ENCODE measurements at regions not wholly inside any gene's neighbourhood (a gene's known extent, or its start where the extent isn't known, plus 50 kb on each side); places are given as distances from the start of the nearest gene placed in this dataset.

DNA sequence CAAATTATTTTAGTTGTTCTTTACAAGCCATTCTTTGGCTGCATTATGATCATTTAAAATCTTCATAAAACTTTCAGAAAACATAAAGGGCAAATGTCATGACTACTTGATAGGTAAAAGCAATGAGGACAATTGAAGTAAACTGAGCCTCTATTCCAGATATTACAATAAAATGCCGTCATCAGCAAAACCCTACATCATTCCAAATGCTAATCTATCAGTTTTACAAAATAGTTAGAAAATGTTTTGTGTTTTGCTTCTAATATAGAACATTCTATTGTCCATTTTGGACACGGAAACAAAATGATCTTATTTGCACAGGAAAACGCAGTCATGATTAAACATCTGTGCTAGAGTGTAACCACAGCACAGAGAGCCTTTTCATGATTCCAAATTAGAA is 1330.6 kb upstream of the ADGRL3 start:
- Histone ChIP-seq H3K36me3 (replicated peaks; ENCODE audit: insufficient read depth, low read depth) (no peaks in the 10 kb centered on the region), H3K27me3 (no peaks in the 10 kb centered on the region), H3K9me2 (replicated peaks; ENCODE audit: insufficient read depth) (no peaks in the 10 kb centered on the region), H3K4me3 (no peak overlapping the region), H3K4me2 (no peak overlapping the region), H3K9me3 (ENCODE audit: low read depth) (no peaks in the 10 kb centered on the region), H4K20me1 (ENCODE audit: insufficient read depth, poor library complexity, severe bottlenecking) (no peaks in the 10 kb centered on the region), H3K79me2 (no peaks in the 10 kb centered on the region), H3K27ac (no peak overlapping the region), H2AFZ (no peak overlapping the region), H3K4me1 (ENCODE audit: insufficient read depth) (no peaks in the 10 kb centered on the region)
- 92% methylated on average over 3 of the region's 3 CpGs for WGBS (ENCODE audit: low lambda C conversion rate, missing lambda C conversion rate)
- DNase-seq (ENCODE audit: low spot score), result no peak
- TF ChIP-seq CTCF (IDR thresholded peaks at IDR 0.05; ENCODE audit: poor library complexity), result no peak
- TF ChIP-seq EZH2 (IDR thresholded peaks at IDR 0.05; ENCODE audit: borderline replicate concordance), result no peak
- no peak for TF ChIP-seq EZH2phosphoT487 (IDR thresholded peaks at IDR 0.05; ENCODE audit: low read depth, severe bottlenecking, unreplicated experiment)

DNA sequence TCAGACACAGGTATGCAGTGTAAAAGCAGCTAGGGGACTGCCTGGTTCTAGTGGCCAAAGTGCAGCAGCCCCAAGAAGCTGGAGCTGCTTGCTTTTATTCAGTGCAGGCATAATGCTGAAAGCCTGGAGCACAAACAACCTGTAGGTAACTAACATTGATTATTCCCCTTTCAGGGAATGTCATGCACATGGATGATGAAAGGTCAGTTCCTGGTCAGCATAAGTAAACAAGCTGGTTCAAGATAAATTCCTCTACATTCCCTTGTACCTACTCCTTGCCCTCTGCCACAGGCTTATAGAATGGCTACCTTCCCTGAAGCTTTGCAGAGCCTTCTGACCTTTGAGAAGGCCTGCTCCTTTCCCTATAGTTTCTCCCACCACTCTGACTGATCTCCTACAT is 1318.5 kb upstream of the ADGRL3 start:
- Histone ChIP-seq H3K9me3 (ENCODE audit: low read depth) (no peaks in the 10 kb centered on the region), H3K79me2 (no peaks in the 10 kb centered on the region), H2AFZ (no peak overlapping the region), H3K4me1 (ENCODE audit: insufficient read depth) (no peaks in the 10 kb centered on the region), H3K27me3 (no peaks in the 10 kb centered on the region), H3K4me2 (no peak overlapping the region), H4K20me1 (ENCODE audit: insufficient read depth, poor library complexity, severe bottlenecking) (no peaks in the 10 kb centered on the region), H3K4me3 (no peak overlapping the region), H3K36me3 (replicated peaks; ENCODE audit: insufficient read depth, low read depth) (no peaks in the 10 kb centered on the region), H3K27ac (no peak overlapping the region), H3K9me2 (replicated peaks; ENCODE audit: insufficient read depth) (no peaks in the 10 kb centered on the region)
- no peak for DNase-seq (ENCODE audit: low spot score)
- no peak for TF ChIP-seq EZH2phosphoT487 (IDR thresholded peaks at IDR 0.05; ENCODE audit: low read depth, severe bottlenecking, unreplicated experiment)
- TF ChIP-seq CTCF (IDR thresholded peaks at IDR 0.05; ENCODE audit: poor library complexity), result no peak
- TF ChIP-seq EZH2 (IDR thresholded peaks at IDR 0.05; ENCODE audit: borderline replicate concordance), result no peak

DNA sequence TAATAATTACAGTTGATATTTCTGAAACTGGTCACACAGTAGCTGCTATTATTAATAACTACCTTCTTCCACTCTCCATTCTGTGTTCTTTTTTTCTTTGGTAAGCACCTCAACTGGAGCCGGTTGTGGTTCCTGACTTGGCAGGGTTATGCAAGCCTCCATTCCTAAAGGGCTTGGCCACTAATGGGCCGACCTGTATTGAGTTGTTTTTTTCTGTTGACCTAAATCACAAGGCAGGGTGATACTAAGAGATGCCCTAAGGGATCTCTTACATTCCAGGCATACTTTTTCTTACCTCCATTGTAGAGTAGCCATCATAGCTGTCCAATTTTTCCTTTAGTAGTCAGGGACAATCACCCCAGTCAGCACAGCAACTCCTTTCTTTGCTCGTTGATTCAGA is 1295.8 kb upstream of the ADGRL3 start:
- Histone ChIP-seq H3K4me3 (no peak overlapping the region), H4K20me1 (ENCODE audit: insufficient read depth, poor library complexity, severe bottlenecking) (no peaks in the 10 kb centered on the region), H3K36me3 (replicated peaks; ENCODE audit: insufficient read depth, low read depth) (no peaks in the 10 kb centered on the region), H2AFZ (no peak overlapping the region), H3K4me2 (no peak overlapping the region), H3K27ac (no peak overlapping the region), H3K27me3 (no peaks in the 10 kb centered on the region), H3K9me3 (ENCODE audit: low read depth) (no peaks in the 10 kb centered on the region), H3K9me2 (replicated peaks; ENCODE audit: insufficient read depth) (no peaks in the 10 kb centered on the region), H3K79me2 (no peaks in the 10 kb centered on the region), H3K4me1 (ENCODE audit: insufficient read depth) (no peaks in the 10 kb centered on the region)
- TF ChIP-seq CTCF (IDR thresholded peaks at IDR 0.05; ENCODE audit: poor library complexity) (no peak), EZH2phosphoT487 (IDR thresholded peaks at IDR 0.05; ENCODE audit: low read depth, severe bottlenecking, unreplicated experiment) (no peak), EZH2 (IDR thresholded peaks at IDR 0.05; ENCODE audit: borderline replicate concordance) (no peak)
- 71% methylated on average over 3 of the region's 3 CpGs for WGBS (ENCODE audit: low lambda C conversion rate, missing lambda C conversion rate)
- DNase-seq (ENCODE audit: low spot score), result no peak

GRCh38 chr4:59920416-59920815 is 1279.7 kb upstream of the ADGRL3 start:
- H3K4me3 ChIP-seq, result no peak overlapping the region
- H2AFZ ChIP-seq, result no peak overlapping the region
- H3K9me3 ChIP-seq (ENCODE audit: low read depth), result no peaks in the 10 kb centered on the region
- H3K79me2 ChIP-seq, result no peaks in the 10 kb centered on the region
- no peak overlapping the region for H3K4me2 ChIP-seq
- H3K4me1 ChIP-seq (ENCODE audit: insufficient read depth), result no peaks in the 10 kb centered on the region
- H3K36me3 ChIP-seq (replicated peaks; ENCODE audit: insufficient read depth, low read depth), result no peaks in the 10 kb centered on the region
- WGBS (ENCODE audit: low lambda C conversion rate, missing lambda C conversion rate), result 64% methylated on average over 3 of the region's 3 CpGs
- TF ChIP-seq EZH2phosphoT487 (IDR thresholded peaks at IDR 0.05; ENCODE audit: low read depth, severe bottlenecking, unreplicated experiment) (no peak), EZH2 (IDR thresholded peaks at IDR 0.05; ENCODE audit: borderline replicate concordance) (no peak), CTCF (IDR thresholded peaks at IDR 0.05; ENCODE audit: poor library complexity) (no peak)
- no peaks in the 10 kb centered on the region for H3K9me2 ChIP-seq (replicated peaks; ENCODE audit: insufficient read depth)
- H4K20me1 ChIP-seq (ENCODE audit: insufficient read depth, poor library complexity, severe bottlenecking), result no peaks in the 10 kb centered on the region
- no peak overlapping the region for H3K27ac ChIP-seq
- no peaks in the 10 kb centered on the region for H3K27me3 ChIP-seq
- no peak for DNase-seq (ENCODE audit: low spot score)

Data from hepatocyte (in vitro differentiated cells).